Thoracic aorta (tissue), 2 donors: ENCODE measurements at regions not wholly inside any gene's neighbourhood (a gene's known extent, or its start where the extent isn't known, plus 50 kb on each side); places are given as distances from the start of the nearest gene placed in this dataset.

Source experiments
- ATAC-seq: fragments of 150-250 bp; one replicate; pipeline ENCODE4 v1.8.0; 2017; ENCODE audit warnings: low read depth; ENCODE audit not compliant: insufficient number of reproducible peaks, low FRiP score
- DNase-seq: peaks from one replicate; pipeline ENCODE4 v3.0.0-alpha.2; 2020; ENCODE audit warnings: low spot score
- H3K27ac ChIP-seq, 2 donors: fragments of 200-600 bp; sonication (generic); 1 replicate in 1 of 2; 2 replicates in 1 of 2; pipeline ENCODE4 v1.5.1; 2016; ENCODE audit warnings: mild to moderate bottlenecking in 2 of 2, moderate library complexity in 2 of 2
- H3K27me3 ChIP-seq: fragments of 200-600 bp; sonication (generic); replicated peaks from 2 replicates; pipeline ENCODE4 v1.6.0; 2016; ENCODE audit warnings: mild to moderate bottlenecking; ENCODE audit not compliant: insufficient read depth
- H3K36me3 ChIP-seq: fragments of 200-600 bp; sonication (generic); one replicate; pipeline ENCODE4 v1.5.1; 2016
- H3K4me1 ChIP-seq, 2 donors: fragments of 200-600 bp; sonication (generic); 1 replicate in 1 of 2; 2 replicates in 1 of 2; pipeline versions ENCODE4 v1.5.1 to v1.6.0; 2016; ENCODE audit warnings: low read depth in 2 of 2, mild to moderate bottlenecking in 1 of 2; ENCODE audit not compliant: control insufficient read depth in 1 of 2
- H3K4me3 ChIP-seq: fragments of 200-600 bp; sonication (generic); 2 replicates; pipeline ENCODE4 v1.5.1; 2016; ENCODE audit warnings: mild to moderate bottlenecking
- H3K9me3 ChIP-seq: fragments of 200-600 bp; sonication (generic); 2 replicates; pipeline ENCODE4 v1.5.1; 2016
- CTCF ChIP-seq: fragments of 200-600 bp; sonication (generic); IDR thresholded peaks from one replicate; pipeline ENCODE4 v1.5.1; 2019; ENCODE audit warnings: antibody characterized with exemption

- Histone ChIP-seq H3K36me3 (no peaks in the 10 kb centered on the region), H3K9me3 (no peaks in the 10 kb centered on the region), H3K4me1 (no peaks in the 10 kb centered on the region), H3K4me3 (no peak overlapping the region), H3K27ac (no peak overlapping the region), H3K27me3 (no peaks in the 10 kb centered on the region)
- no peak for TF ChIP-seq CTCF
- ATAC-seq (no peak), DNase-seq (no peak)
Observed at GRCh38 chr6:14751645-14752175, 494.2 kb upstream of the JARID2 start.

GRCh38 chr6:14754751-14755513 is 490.9 kb upstream of the JARID2 start:
- no peak for TF ChIP-seq CTCF
- ATAC-seq (no peak), DNase-seq (no peak)
- Histone ChIP-seq H3K27me3 (no peaks in the 10 kb centered on the region), H3K4me3 (no peak overlapping the region), H3K9me3 (no peaks in the 10 kb centered on the region), H3K27ac (no peak overlapping the region), H3K36me3 (no peaks in the 10 kb centered on the region), H3K4me1 (no peaks in the 10 kb centered on the region)

GRCh38 chr6:14756340-14756739 is 489.5 kb upstream of the JARID2 start:
- ATAC-seq (no peak), DNase-seq (no peak)
- no peaks in the 10 kb centered on the region for H3K27me3 ChIP-seq
- H3K36me3 ChIP-seq = no peaks in the 10 kb centered on the region
- no peak for TF ChIP-seq CTCF
- H3K9me3 ChIP-seq = no peaks in the 10 kb centered on the region
- H3K4me3 ChIP-seq = no peak overlapping the region
- no peaks in the 10 kb centered on the region for H3K4me1 ChIP-seq
- H3K27ac ChIP-seq = no peak overlapping the region

GRCh38 chr6:14757014-14757413 is 488.9 kb upstream of the JARID2 start:
- TF ChIP-seq CTCF = no peak
- DNase-seq (no peak), ATAC-seq (no peak)
- no peaks in the 10 kb centered on the region for H3K27me3 ChIP-seq
- no peak overlapping the region for H3K27ac ChIP-seq
- H3K36me3 ChIP-seq = no peaks in the 10 kb centered on the region
- H3K4me1 ChIP-seq = no peaks in the 10 kb centered on the region
- H3K9me3 ChIP-seq = no peaks in the 10 kb centered on the region
- H3K4me3 ChIP-seq = no peak overlapping the region

GRCh38 chr6:14757418-14757817 is 488.5 kb upstream of the JARID2 start:
- Histone ChIP-seq H3K4me1 (no peaks in the 10 kb centered on the region), H3K36me3 (no peaks in the 10 kb centered on the region), H3K27me3 (no peaks in the 10 kb centered on the region), H3K4me3 (no peak overlapping the region), H3K27ac (no peak overlapping the region), H3K9me3 (no peaks in the 10 kb centered on the region)
- no peak for TF ChIP-seq CTCF
- ATAC-seq (no peak), DNase-seq (no peak)
